Smooth muscle cell (in vitro differentiated cells): ENCODE measurements at regions not wholly inside any gene's neighbourhood (a gene's known extent, or its start where the extent isn't known, plus 50 kb on each side); places are given as distances from the start of the nearest gene placed in this dataset.

ENCODE experiments used
- DNase-seq: peaks from one replicate; lab custom pipeline; 2025; ENCODE audit not compliant: unreplicated experiment; lab: John Stamatoyannopoulos, UW
- H2AFZ ChIP-seq: fragments of 200-600 bp; sonication (generic); 2 replicates; pipeline ENCODE4 v1.6.0; 2016; ENCODE audit warnings: antibody characterized with exemption, low read depth, mild to moderate bottlenecking
- H3F3A ChIP-seq: fragments of 200-600 bp; sonication (generic); 2 replicates; pipeline ENCODE4 v1.6.0; 2017; ENCODE audit warnings: antibody characterized with exemption, low read depth
- H3K27ac ChIP-seq: fragments of 200-600 bp; sonication (generic); 2 replicates; pipeline ENCODE4 v1.5.1; 2016; ENCODE audit warnings: low read depth, mild to moderate bottlenecking
- H3K27me3 ChIP-seq: fragments of 200-600 bp; sonication (generic); 2 replicates; pipeline ENCODE4 v1.6.1; 2016; ENCODE audit warnings: low read depth, mild to moderate bottlenecking
- H3K36me3 ChIP-seq: fragments of 200-600 bp; sonication (generic); 2 replicates; pipeline ENCODE4 v1.5.1; 2016; ENCODE audit warnings: low read depth
- H3K4me1 ChIP-seq: fragments of 200-600 bp; sonication (generic); 2 replicates; pipeline ENCODE4 v1.5.1; 2016; ENCODE audit warnings: low read depth
- H3K4me2 ChIP-seq: fragments of 200-600 bp; sonication (generic); 2 replicates; pipeline ENCODE4 v1.6.0; 2016; ENCODE audit warnings: mild to moderate bottlenecking
- H3K4me3 ChIP-seq: fragments of 200-600 bp; sonication (generic); 2 replicates; pipeline ENCODE4 v1.5.1; 2016; ENCODE audit warnings: mild to moderate bottlenecking
- H3K79me2 ChIP-seq: fragments of 200-600 bp; sonication (generic); 2 replicates; pipeline ENCODE4 v1.6.0; 2016; ENCODE audit warnings: low read depth, mild to moderate bottlenecking
- H3K9ac ChIP-seq: fragments of 200-600 bp; sonication (generic); 2 replicates; pipeline ENCODE4 v1.6.0; 2016; ENCODE audit warnings: low read depth
- H3K9me3 ChIP-seq: fragments of 200-600 bp; sonication (generic); replicated peaks from 2 replicates; pipeline ENCODE4 v1.5.1; 2016; ENCODE audit warnings: low read depth
- H4K20me1 ChIP-seq: fragments of 200-600 bp; sonication (generic); 2 replicates; pipeline ENCODE4 v1.6.0; 2016; ENCODE audit warnings: low read depth
- WGBS: methylation state at CpG from one replicate; pipeline ENCODE4 v1.1.7; 2016; ENCODE audit warnings: low lambda C conversion rate; 5-methylcytosine and 5-hydroxymethylcytosine counted together
- TF ChIP-seq, protein P1 (sequence below): fragments of 200-600 bp; sonication (generic); IDR thresholded peaks from 2 replicates; pipeline ENCODE4 v1.5.1; 2017; ENCODE audit warnings: borderline replicate concordance, mild to moderate bottlenecking, antibody characterized with exemption; ENCODE audit not compliant: insufficient read depth, poor library complexity, severe bottlenecking

GRCh38 chr4:100285121-100285520 is 94.9 kb upstream of the DDIT4L start:
- Histone ChIP-seq H4K20me1 (no peaks in the 10 kb centered on the region), H3K9ac (no peak overlapping the region), H3K27ac (no peak overlapping the region), H3K9me3 (no peaks in the 10 kb centered on the region), H2AFZ (no peak overlapping the region), H3K36me3 (no peaks in the 10 kb centered on the region), H3K79me2 (no peaks in the 10 kb centered on the region), H3K4me2 (no peak overlapping the region), H3F3A (no peaks in the 10 kb centered on the region), H3K4me3 (no peak overlapping the region), H3K4me1 (peaks cover 15% of the 10 kb centered on the region), H3K27me3 (no peaks in the 10 kb centered on the region)
- no peak for DNase-seq
- 92% methylated on average over 2 of the region's 2 CpGs for WGBS
- TF ChIP-seq, protein P1, sequence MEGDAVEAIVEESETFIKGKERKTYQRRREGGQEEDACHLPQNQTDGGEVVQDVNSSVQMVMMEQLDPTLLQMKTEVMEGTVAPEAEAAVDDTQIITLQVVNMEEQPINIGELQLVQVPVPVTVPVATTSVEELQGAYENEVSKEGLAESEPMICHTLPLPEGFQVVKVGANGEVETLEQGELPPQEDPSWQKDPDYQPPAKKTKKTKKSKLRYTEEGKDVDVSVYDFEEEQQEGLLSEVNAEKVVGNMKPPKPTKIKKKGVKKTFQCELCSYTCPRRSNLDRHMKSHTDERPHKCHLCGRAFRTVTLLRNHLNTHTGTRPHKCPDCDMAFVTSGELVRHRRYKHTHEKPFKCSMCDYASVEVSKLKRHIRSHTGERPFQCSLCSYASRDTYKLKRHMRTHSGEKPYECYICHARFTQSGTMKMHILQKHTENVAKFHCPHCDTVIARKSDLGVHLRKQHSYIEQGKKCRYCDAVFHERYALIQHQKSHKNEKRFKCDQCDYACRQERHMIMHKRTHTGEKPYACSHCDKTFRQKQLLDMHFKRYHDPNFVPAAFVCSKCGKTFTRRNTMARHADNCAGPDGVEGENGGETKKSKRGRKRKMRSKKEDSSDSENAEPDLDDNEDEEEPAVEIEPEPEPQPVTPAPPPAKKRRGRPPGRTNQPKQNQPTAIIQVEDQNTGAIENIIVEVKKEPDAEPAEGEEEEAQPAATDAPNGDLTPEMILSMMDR, result no peak

DNA sequence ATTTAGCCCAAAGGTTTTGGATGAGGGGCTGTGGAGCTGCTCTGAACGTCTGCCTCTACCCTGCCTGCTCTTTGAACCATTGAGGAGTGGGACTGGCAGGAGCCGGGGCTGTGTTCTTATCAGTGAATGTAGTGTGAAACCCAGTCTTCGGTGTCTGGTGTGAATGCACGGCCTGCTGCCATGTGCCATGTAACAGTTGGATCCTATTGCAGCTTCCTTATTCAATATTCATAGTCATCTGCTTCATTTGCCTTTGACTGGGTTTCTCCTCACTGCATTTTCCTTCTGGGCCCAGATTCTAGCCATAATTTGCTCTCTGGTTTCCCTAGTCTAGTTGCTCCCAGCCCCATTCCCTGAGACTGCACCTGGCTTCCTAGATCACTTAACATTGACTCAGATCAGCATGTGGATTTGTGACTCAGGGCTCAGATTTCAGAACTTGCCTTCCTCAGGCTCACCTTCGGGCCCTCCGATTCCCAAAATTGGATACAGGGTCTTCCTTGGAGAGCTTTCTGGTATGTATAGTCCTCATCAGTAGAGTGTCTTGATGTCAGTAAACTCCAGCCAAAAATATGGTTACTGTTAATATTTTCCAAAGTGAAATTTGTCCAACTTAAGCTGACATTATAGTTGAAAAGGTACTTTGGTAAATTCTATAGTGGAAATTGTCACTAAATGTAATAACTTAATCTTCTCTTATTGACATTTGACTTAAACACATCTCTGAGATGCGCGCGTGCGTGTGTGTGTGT is 94.0 kb upstream of the DDIT4L start:
- no peaks in the 10 kb centered on the region for H3K9me3 ChIP-seq
- H3K4me3 ChIP-seq, result no peak overlapping the region
- H3K36me3 ChIP-seq, result no peaks in the 10 kb centered on the region
- H3K79me2 ChIP-seq, result no peaks in the 10 kb centered on the region
- H2AFZ ChIP-seq, result no peak overlapping the region
- TF ChIP-seq, protein P1, result no peak
- H3K27ac ChIP-seq, result no peak overlapping the region
- WGBS, result 64% methylated on average over 10 of the region's 10 CpGs
- no peak for DNase-seq
- H3K4me1 ChIP-seq, result peaks cover 15% of the 10 kb centered on the region
- no peaks in the 10 kb centered on the region for H3F3A ChIP-seq
- H4K20me1 ChIP-seq, result no peaks in the 10 kb centered on the region
- no peak overlapping the region for H3K9ac ChIP-seq
- H3K27me3 ChIP-seq, result no peaks in the 10 kb centered on the region
- no peak overlapping the region for H3K4me2 ChIP-seq

DNA sequence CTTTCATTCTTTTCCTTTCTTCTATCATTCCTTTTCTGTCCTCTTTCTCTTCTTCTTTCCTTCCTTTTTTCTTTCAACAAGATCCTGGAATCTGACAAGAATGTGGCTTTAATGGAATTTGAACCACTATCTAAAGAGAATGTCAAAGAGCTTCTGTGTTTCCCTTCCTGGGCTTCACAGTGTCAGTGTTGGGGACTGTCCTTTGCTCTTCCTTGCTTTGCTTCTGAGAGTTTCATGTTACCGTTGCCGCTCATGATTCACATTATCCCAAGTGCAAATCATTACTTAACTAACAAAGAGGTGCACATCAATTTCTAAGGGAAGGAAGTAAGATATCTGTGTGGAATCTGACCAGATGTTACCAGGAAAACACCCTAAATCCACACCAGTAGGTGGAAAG is 90.5 kb upstream of the DDIT4L start:
- H3K9ac ChIP-seq, result no peak overlapping the region
- H3K9me3 ChIP-seq, result no peaks in the 10 kb centered on the region
- H3K79me2 ChIP-seq, result no peaks in the 10 kb centered on the region
- peak overlapping the region; percentile 57 for H2AFZ ChIP-seq
- no peak for DNase-seq
- H3K27ac ChIP-seq, result no peak overlapping the region
- TF ChIP-seq, protein P1, result no peak
- H3K4me2 ChIP-seq, result no peak overlapping the region
- H4K20me1 ChIP-seq, result no peaks in the 10 kb centered on the region
- H3K27me3 ChIP-seq, result no peaks in the 10 kb centered on the region
- no peak overlapping the region for H3K4me3 ChIP-seq
- no peaks in the 10 kb centered on the region for H3K36me3 ChIP-seq
- H3K4me1 ChIP-seq, result peaks cover 3% of the 10 kb centered on the region
- WGBS, result 44% methylated on average over 2 of the region's 2 CpGs
- H3F3A ChIP-seq, result no peaks in the 10 kb centered on the region

- Histone ChIP-seq H3K79me2 (no peaks in the 10 kb centered on the region), H3F3A (no peaks in the 10 kb centered on the region), H3K4me1 (peaks cover 3% of the 10 kb centered on the region), H4K20me1 (no peaks in the 10 kb centered on the region), H3K4me2 (no peak overlapping the region), H3K9ac (no peak overlapping the region), H3K36me3 (no peaks in the 10 kb centered on the region), H3K27ac (no peak overlapping the region), H3K4me3 (no peak overlapping the region), H3K27me3 (no peaks in the 10 kb centered on the region), H3K9me3 (no peaks in the 10 kb centered on the region), H2AFZ (no peak overlapping the region)
- TF ChIP-seq, protein P1, result no peak
- no peak for DNase-seq
- WGBS, result 92% methylated on average over 3 of the region's 3 CpGs
Observed at GRCh38 chr4:100278567-100278966, 88.3 kb upstream of the DDIT4L start.
